ENCODE measurements at regions not wholly inside any gene's neighbourhood (a gene's known extent, or its start where the extent isn't known, plus 50 kb on each side); places are given as distances from the start of the nearest gene placed in this dataset.

DNA sequence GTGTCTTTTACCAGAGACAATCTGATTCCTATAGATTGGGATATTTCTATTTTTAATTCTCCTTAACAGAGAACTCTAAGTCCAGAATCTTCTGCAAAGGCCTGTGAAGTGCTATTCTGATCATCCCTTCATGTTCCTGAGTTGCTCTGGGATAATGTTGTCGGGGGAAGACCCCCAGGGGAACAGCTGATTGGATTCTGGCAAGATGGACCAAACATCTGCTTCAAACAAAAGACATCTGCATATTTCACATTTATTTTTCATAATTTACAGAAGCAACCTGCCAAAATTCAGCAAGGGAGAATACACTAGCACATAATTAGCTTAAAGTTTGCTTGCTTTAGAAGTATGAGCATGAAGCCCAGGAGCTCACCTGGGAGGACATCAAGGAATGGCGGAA, 116.0 kb upstream of the ETAA1 start:
- H3K36me3 ChIP-seq, result no peaks in the 10 kb centered on the region
- no peaks in the 10 kb centered on the region for H4K20me1 ChIP-seq
- TF ChIP-seq Cebpa-rat (IDR thresholded peaks at IDR 0.05), result no peak
- no peak overlapping the region for H3K9ac ChIP-seq
- H3K4me3 ChIP-seq, result no peak overlapping the region
- no peak overlapping the region for H3K4me2 ChIP-seq
- no peaks in the 10 kb centered on the region for H3K27me3 ChIP-seq
- H3K4me1 ChIP-seq, result no peaks in the 10 kb centered on the region
- no peak overlapping the region for H3K27ac ChIP-seq
- H3K9me3 ChIP-seq, result no peaks in the 10 kb centered on the region

DNA sequence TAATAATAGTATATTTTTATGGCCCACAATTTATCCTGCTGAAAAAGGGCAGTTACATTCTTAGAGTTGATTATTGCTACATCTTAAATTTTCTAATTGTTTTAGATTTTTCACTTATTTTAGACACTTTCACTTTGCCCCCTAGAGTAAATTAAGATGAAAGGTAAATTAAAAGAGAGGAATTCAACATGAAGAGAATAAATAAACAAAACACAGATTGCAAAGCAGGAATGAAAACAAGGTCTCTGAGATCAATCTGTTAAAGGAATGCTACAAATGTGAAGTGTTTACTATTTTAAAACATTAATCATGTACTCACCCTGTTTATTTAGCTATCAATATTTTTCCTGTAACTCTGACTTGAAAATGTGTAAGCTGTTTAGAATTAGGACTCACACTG, 113.5 kb upstream of the ETAA1 start:
- no peak overlapping the region for H3K27ac ChIP-seq
- no peaks in the 10 kb centered on the region for H4K20me1 ChIP-seq
- H3K4me3 ChIP-seq, result no peak overlapping the region
- H3K36me3 ChIP-seq, result no peaks in the 10 kb centered on the region
- H3K9ac ChIP-seq, result no peak overlapping the region
- H3K27me3 ChIP-seq, result no peaks in the 10 kb centered on the region
- no peaks in the 10 kb centered on the region for H3K9me3 ChIP-seq
- no peak overlapping the region for H3K4me2 ChIP-seq
- no peaks in the 10 kb centered on the region for H3K4me1 ChIP-seq
- no peak for TF ChIP-seq Cebpa-rat (IDR thresholded peaks at IDR 0.05)

DNA sequence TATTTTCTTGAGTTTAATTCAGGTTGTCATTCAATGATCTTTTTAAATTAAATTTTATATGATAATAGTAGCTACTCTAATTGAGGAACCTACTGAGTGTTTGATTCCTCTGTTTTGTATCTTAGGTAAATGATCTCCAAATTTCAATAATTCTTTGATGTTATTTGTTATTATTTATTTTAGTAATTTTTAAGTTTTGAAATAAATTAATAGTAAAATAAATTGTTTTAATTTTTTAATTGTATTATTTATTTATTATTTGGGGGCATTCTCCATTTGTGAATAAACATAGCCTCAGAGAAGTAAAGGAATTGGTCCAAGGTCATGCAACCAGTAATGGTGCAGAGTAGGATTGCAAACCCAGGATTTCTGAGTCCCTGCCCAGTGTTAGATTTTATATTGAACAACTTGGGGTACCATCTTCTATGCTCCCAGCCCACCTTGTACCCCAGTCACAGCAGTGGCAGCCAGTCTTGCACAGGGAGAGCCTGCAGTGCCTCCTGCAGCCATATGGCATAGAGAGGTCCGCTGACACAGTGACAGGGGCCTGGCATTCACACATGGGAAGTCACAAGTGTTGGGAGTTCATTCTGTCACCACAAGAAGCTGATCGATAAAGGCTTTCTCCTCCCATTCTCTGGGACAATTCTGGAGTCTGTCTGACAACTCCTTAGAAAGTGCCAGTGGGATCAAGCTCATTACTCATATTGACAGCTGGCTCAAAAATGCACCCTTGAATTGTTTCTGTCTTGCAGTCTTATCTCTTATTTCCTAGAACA, 110.0 kb upstream of the ETAA1 start:
- H3K36me3 ChIP-seq, result no peaks in the 10 kb centered on the region
- no peak overlapping the region for H3K4me3 ChIP-seq
- H3K9me3 ChIP-seq, result no peaks in the 10 kb centered on the region
- H3K4me2 ChIP-seq, result no peak overlapping the region
- H4K20me1 ChIP-seq, result no peaks in the 10 kb centered on the region
- H3K4me1 ChIP-seq, result no peaks in the 10 kb centered on the region
- no peak overlapping the region for H3K27ac ChIP-seq
- H3K27me3 ChIP-seq, result no peaks in the 10 kb centered on the region
- H3K9ac ChIP-seq, result no peak overlapping the region
- no peak for TF ChIP-seq Cebpa-rat (IDR thresholded peaks at IDR 0.05)

DNA sequence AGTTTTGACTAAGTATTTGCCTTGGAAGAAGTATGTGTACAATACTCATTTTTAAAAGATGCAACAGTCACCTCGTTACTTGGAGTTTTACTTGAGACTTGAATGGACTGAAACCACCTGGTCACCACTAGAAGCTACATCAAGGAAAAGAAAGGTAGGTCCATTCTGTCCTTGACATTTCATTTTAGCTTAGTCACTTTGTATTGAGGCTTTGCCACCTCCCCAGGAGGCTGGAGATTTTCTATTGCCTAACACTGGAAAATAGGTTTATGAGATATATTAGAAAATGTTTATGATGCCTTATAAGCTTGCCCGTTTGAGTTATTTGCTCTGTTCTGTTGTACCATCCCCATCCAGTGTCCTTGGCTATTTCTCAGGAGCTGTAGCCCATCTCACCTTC, 107.9 kb upstream of the ETAA1 start:
- no peaks in the 10 kb centered on the region for H4K20me1 ChIP-seq
- no peak overlapping the region for H3K27ac ChIP-seq
- no peak overlapping the region for H3K9ac ChIP-seq
- no peaks in the 10 kb centered on the region for H3K9me3 ChIP-seq
- H3K36me3 ChIP-seq, result no peaks in the 10 kb centered on the region
- H3K4me1 ChIP-seq, result no peaks in the 10 kb centered on the region
- H3K4me2 ChIP-seq, result no peak overlapping the region
- H3K4me3 ChIP-seq, result no peak overlapping the region
- TF ChIP-seq Cebpa-rat (IDR thresholded peaks at IDR 0.05), result no peak
- H3K27me3 ChIP-seq, result no peaks in the 10 kb centered on the region

DNA sequence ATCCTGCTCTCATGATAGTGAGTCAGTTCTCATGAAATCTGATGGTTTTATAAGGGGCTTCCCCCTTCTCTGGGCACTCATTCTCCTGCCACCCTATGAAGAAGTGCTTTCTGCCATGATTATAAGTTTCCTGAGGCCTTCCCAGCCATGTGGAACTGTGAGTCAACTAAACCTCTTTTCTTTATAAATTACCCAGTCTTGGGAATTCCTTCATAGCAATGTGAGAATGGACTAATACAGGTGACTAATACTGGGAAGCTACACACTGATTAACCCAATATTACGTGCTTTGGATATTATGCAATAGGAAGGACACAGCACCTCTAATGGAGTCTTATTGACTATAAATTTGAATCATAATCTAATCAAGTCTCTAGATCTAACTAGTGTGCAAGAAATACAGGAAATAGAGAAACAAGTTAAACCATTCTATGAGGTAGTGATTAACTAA, 107.2 kb upstream of the ETAA1 start:
- H3K4me3 ChIP-seq, result no peak overlapping the region
- no peak overlapping the region for H3K4me2 ChIP-seq
- no peak overlapping the region for H3K27ac ChIP-seq
- H3K27me3 ChIP-seq, result no peaks in the 10 kb centered on the region
- no peak for TF ChIP-seq Cebpa-rat (IDR thresholded peaks at IDR 0.05)
- no peaks in the 10 kb centered on the region for H4K20me1 ChIP-seq
- no peaks in the 10 kb centered on the region for H3K4me1 ChIP-seq
- no peaks in the 10 kb centered on the region for H3K9me3 ChIP-seq
- H3K9ac ChIP-seq, result no peak overlapping the region
- no peaks in the 10 kb centered on the region for H3K36me3 ChIP-seq

DNA sequence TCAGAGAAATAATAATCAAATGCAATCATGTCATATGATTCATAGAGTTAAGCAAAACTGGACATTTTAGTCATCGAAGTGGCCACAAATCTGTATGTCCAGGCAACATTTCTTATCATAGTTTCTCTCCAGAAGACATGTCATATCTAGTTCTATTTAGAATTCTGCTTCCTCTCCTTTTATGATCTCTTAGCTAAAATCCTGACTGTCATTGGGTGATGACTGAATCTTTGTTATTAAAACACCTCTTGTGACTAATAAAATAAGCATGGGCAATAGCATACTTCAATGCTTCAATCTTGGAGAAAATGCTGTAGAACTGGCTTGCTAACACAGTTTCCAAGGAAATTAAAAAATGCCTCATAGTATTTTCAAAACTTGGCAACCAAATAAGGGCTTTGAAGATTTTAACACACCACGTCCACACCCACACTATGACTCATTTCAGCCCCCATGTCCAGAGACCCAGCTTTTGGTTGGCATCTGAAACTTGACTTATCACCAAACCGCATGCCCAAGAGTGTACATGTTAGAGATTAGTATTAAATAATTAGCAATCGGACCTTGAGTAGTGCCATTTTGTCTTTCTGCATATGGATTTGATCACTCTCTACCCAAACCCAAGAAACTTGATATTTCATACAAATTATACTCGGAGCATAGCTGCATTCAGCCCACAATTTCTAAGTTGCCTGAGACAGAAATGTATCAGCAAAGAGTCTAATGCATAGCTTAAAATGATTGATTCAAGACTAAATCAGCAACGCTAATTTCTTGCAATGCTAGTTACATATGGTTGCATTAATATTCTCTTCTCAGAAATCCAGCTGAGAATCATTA, 106.5 kb upstream of the ETAA1 start:
- Histone ChIP-seq H3K4me1 (no peaks in the 10 kb centered on the region), H3K27ac (no peak overlapping the region), H3K4me2 (no peak overlapping the region), H4K20me1 (no peaks in the 10 kb centered on the region), H3K9ac (no peak overlapping the region), H3K4me3 (no peak overlapping the region), H3K9me3 (no peaks in the 10 kb centered on the region), H3K27me3 (no peaks in the 10 kb centered on the region), H3K36me3 (no peaks in the 10 kb centered on the region)
- TF ChIP-seq Cebpa-rat (IDR thresholded peaks at IDR 0.05), result no peak

DNA sequence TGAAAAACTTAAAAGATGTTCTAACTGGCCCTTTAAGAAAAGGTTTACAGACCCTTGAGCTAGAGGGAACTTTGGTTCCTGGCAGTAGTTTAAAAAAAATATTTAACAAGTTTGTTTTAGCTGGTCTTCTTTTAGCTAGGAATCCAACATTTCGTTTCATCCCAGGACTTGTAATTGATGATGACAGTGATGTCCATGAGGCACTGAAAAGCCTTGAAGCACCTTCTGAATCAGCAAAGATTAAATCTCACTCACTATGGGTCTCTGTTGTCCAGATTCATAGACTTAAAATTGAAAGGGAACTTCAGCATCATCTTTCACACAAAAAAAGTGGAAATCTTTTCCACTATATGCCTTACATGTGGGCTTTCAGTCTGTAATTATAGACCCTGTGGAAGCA, 102.9 kb upstream of the ETAA1 start:
- H3K36me3 ChIP-seq, result no peaks in the 10 kb centered on the region
- H3K4me3 ChIP-seq, result no peak overlapping the region
- H3K4me2 ChIP-seq, result no peak overlapping the region
- no peaks in the 10 kb centered on the region for H3K9me3 ChIP-seq
- H3K27me3 ChIP-seq, result no peaks in the 10 kb centered on the region
- no peak overlapping the region for H3K27ac ChIP-seq
- H4K20me1 ChIP-seq, result no peaks in the 10 kb centered on the region
- H3K4me1 ChIP-seq, result no peaks in the 10 kb centered on the region
- TF ChIP-seq Cebpa-rat (IDR thresholded peaks at IDR 0.05), result no peak
- no peak overlapping the region for H3K9ac ChIP-seq

DNA sequence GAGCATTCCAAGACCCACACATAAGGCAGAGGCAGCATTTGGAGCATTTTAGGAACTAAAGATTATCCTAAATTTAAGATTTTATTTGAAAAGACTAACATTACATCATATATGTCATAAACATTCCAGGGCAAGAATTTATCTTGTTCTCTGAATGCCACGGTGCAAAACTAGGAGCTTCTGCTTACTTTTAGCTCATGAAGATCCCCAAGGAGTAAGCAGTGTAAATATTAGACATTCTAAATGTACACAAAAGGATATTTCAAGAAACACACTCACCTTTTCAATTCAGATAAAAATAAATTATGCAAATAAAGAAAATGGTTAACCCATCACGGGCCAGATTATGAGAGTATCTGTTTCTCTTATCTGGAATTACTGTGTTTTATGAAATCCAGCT, 101.7 kb upstream of the ETAA1 start:
- Histone ChIP-seq H3K36me3 (no peaks in the 10 kb centered on the region), H3K27ac (no peak overlapping the region), H4K20me1 (no peaks in the 10 kb centered on the region), H3K4me2 (no peak overlapping the region), H3K9me3 (no peaks in the 10 kb centered on the region), H3K4me1 (no peaks in the 10 kb centered on the region), H3K4me3 (no peak overlapping the region), H3K27me3 (no peaks in the 10 kb centered on the region), H3K9ac (no peak overlapping the region)
- no peak for TF ChIP-seq Cebpa-rat (IDR thresholded peaks at IDR 0.05)

DNA sequence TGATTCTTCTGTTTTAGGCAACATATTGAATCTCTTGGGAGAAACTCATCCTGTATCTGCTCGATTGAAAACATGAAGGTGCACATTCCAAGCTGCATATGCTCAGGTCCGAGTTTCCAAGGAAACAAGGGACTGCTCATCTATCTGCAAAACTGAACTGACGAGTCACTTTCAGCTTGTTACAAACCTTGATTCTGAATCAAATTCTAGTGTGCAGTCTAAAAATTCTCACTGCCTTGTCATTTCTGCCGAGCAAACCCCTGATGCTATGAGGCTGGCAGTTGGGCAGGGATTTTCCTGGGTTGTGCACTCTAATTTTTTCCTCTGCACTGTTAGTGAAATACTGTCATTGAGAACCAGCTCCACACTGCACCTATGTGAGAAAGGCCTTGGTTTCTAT, 101.3 kb upstream of the ETAA1 start:
- H3K9ac ChIP-seq, result no peak overlapping the region
- H3K27ac ChIP-seq, result no peak overlapping the region
- H3K4me1 ChIP-seq, result no peaks in the 10 kb centered on the region
- no peaks in the 10 kb centered on the region for H3K36me3 ChIP-seq
- H3K4me3 ChIP-seq, result no peak overlapping the region
- no peaks in the 10 kb centered on the region for H3K9me3 ChIP-seq
- no peak overlapping the region for H3K4me2 ChIP-seq
- no peak for TF ChIP-seq Cebpa-rat (IDR thresholded peaks at IDR 0.05)
- no peaks in the 10 kb centered on the region for H3K27me3 ChIP-seq
- H4K20me1 ChIP-seq, result no peaks in the 10 kb centered on the region

DNA sequence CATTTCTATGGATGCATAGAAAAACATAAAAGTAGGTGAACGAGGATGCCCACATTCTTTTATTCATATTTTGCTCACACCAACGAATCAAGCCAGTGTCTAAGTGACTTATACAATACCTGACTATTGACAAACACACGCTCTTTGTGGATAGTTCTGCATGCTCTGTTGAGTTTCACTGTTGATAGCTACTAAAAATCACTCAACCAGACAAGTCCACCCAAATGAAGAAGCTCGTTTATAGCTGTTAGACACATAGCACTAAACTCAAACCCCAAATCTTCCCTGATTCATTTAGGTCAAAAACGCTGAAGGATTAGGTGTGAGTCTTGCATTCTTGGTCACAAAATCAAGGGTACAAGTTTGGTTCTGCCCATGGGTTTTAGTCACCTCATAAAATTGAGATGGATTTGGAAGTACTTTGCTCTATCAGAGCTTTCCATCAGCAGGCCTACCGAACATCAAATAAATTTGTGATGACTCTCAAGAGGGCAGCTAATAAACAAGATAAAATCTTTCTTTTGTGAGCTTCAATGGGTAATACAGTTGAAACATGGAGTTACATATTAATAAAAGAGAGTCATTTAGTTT, 92.7 kb upstream of the ETAA1 start:
- H3K27me3 ChIP-seq, result no peaks in the 10 kb centered on the region
- H4K20me1 ChIP-seq, result no peaks in the 10 kb centered on the region
- H3K9ac ChIP-seq, result no peak overlapping the region
- no peaks in the 10 kb centered on the region for H3K9me3 ChIP-seq
- no peak overlapping the region for H3K4me2 ChIP-seq
- TF ChIP-seq Cebpa-rat (IDR thresholded peaks at IDR 0.05), result no peak
- H3K27ac ChIP-seq, result no peak overlapping the region
- H3K4me1 ChIP-seq, result no peaks in the 10 kb centered on the region
- no peak overlapping the region for H3K4me3 ChIP-seq
- H3K36me3 ChIP-seq, result no peaks in the 10 kb centered on the region

Measured in BLaER1 (cell line).